ENCODE measurements at regions not wholly inside any gene's neighbourhood (a gene's known extent, or its start where the extent isn't known, plus 50 kb on each side); places are given as distances from the start of the nearest gene placed in this dataset.

- Histone ChIP-seq H4K91ac (ENCODE audit: insufficient read depth, low read depth, low read length) (no peak overlapping the region), H3K9me1 (ENCODE audit: insufficient read depth, low read length) (no peaks in the 10 kb centered on the region), H3K18ac (ENCODE audit: low read depth, low read length) (no peak overlapping the region), H2BK15ac (ENCODE audit: low read depth, low read length) (no peak overlapping the region), H2BK5ac (ENCODE audit: low read depth, low read length, poor library complexity, severe bottlenecking) (no peak overlapping the region), H2AK5ac (ENCODE audit: low read depth, low read length) (no peak overlapping the region), H2AK9ac (replicated peaks; ENCODE audit: low read depth, low read length, poor library complexity) (no peak overlapping the region), H3K4ac (ENCODE audit: low read depth, low read length) (no peak overlapping the region), H3K9me3 (ENCODE audit: control insufficient read depth, insufficient read depth, low read length) (no peaks in the 10 kb centered on the region), H3K4me2 (ENCODE audit: low read depth, low read length) (no peak overlapping the region), H3K56ac (ENCODE audit: extremely low read depth, insufficient read depth, low read length) (no peak overlapping the region), H4K20me1 (ENCODE audit: insufficient read depth, low read length) (no peaks in the 10 kb centered on the region), H3K9ac (ENCODE audit: low read depth, low read length) (no peak overlapping the region), H4K5ac (ENCODE audit: low read depth, low read length) (no peak overlapping the region), H3K23ac (ENCODE audit: low read depth, low read length) (no peak overlapping the region), H3K14ac (replicated peaks; ENCODE audit: low read depth, low read length) (no peak overlapping the region), H3K4me1 (ENCODE audit: control insufficient read depth, insufficient read depth, low read length) (no peaks in the 10 kb centered on the region), H3K27ac (ENCODE audit: insufficient read depth, low read length) (no peak overlapping the region), H2BK120ac (ENCODE audit: low read depth, low read length) (no peak overlapping the region), H4K8ac (ENCODE audit: low read depth in 2 of 2, low read length in 2 of 2) (no peak overlapping the region), H2BK20ac (ENCODE audit: low read depth, low read length) (no peak overlapping the region), H2AFZ (replicated peaks; ENCODE audit: low read length, poor library complexity) (no peak overlapping the region), H3K79me1 (ENCODE audit: low read depth in 1 of 2, low read length in 2 of 2) (no peaks in the 10 kb centered on the region), H3K36me3 (ENCODE audit: control insufficient read depth, insufficient read depth, low read length) (no peaks in the 10 kb centered on the region), H3K27me3 (ENCODE audit: control insufficient read depth, insufficient read depth, low read length) (no peaks in the 10 kb centered on the region), H3K4me3 (ENCODE audit: insufficient read depth, low read depth, low read length) (no peak overlapping the region)
- CTCF ChIA-PET = no interaction called here
- in situ Hi-C loops (cut with MboI; ENCODE audit: low sequenced_read_pairs) = no loop called here
- TF ChIP-seq MXI1 (IDR thresholded peaks at IDR 0.05; ENCODE audit: borderline replicate concordance, low read depth, low read length) = no peak
- no peak for TF ChIP-seq CEBPB (IDR thresholded peaks at IDR 0.05; ENCODE audit: low read depth, low read length)
- TF ChIP-seq ELK1 (IDR thresholded peaks at IDR 0.05; ENCODE audit: borderline replicate concordance, low read depth, low read length) = no peak
- TF ChIP-seq CTCF (conservative IDR thresholded peaks at IDR 0.05; ENCODE audit: low read depth, low read length) = no peak
- no peak for TF ChIP-seq MAFK (IDR thresholded peaks at IDR 0.05; ENCODE audit: low read depth, low read length)
- no peak for TF ChIP-seq USF2 (IDR thresholded peaks at IDR 0.05; ENCODE audit: low read depth, low read length)
- TF ChIP-seq RFX5 (IDR thresholded peaks at IDR 0.05; ENCODE audit: low read depth, low read length) = no peak
- no peak for TF ChIP-seq NFE2L2 (IDR thresholded peaks at IDR 0.05; ENCODE audit: low read depth, low read length)
- TF ChIP-seq FOS (IDR thresholded peaks at IDR 0.05; ENCODE audit: low read depth, low read length) = no peak
- TF ChIP-seq BHLHE40 (IDR thresholded peaks at IDR 0.05; ENCODE audit: low read depth, low read length) = no peak
- TF ChIP-seq CHD1 (IDR thresholded peaks at IDR 0.05; ENCODE audit: low read depth, low read length) = no peak
- TF ChIP-seq POLR2A (IDR thresholded peaks at IDR 0.05; ENCODE audit: low read depth, low read length) = no peak
- no peak for TF ChIP-seq RCOR1 (IDR thresholded peaks at IDR 0.05; ENCODE audit: insufficient replicate concordance, low read length)
- TF ChIP-seq MAZ (IDR thresholded peaks at IDR 0.05; ENCODE audit: borderline replicate concordance, low read depth, low read length) = no peak
- no peak for TF ChIP-seq RAD21 (IDR thresholded peaks at IDR 0.05; ENCODE audit: low read length)
- TF ChIP-seq SMC3 (IDR thresholded peaks at IDR 0.05; ENCODE audit: low read depth, low read length) = no peak
- intact Hi-C loops (cut with micrococcal nuclease) = no loop called here
- ATAC-seq (ENCODE audit: low read depth) = no peak
- POLR2A ChIA-PET (ENCODE audit: unreplicated experiment) = no interaction called here
- no CpG with 5 or more reads among the region's 1 CpG for WGBS, 2 experiments (ENCODE audit: extremely low coverage in 2 of 2, insufficient read length in 1 of 2)
- dilution Hi-C loops (cut with HindIII; ENCODE audit: low sequenced_read_pairs, unreplicated experiment) = no loop called here
- no peak for DNase-seq
- BruUV-seq (replicated peaks) = no TSS peak
Observed at GRCh38 chr11:92168936-92169335, 55.7 kb upstream of the FAT3 start.

Measured in IMR-90 (cell line).